ENCODE measurements at regions not wholly inside any gene's neighbourhood (a gene's known extent, or its start where the extent isn't known, plus 50 kb on each side); places are given as distances from the start of the nearest gene placed in this dataset.

- DNase-seq, result no peak
These were observed 113.3 kb upstream of the KIF5B start for GRCh38 chr10:32169556-32169955.

- no peak for DNase-seq
These were observed 111.2 kb upstream of the KIF5B start for GRCh38 chr10:32167450-32167849.

GRCh38 chr10:32166365-32166764, 110.1 kb upstream of the KIF5B start:
- no peak for DNase-seq

GRCh38 chr10:32163762-32164148, 107.5 kb upstream of the KIF5B start:
- no peak for DNase-seq

GRCh38 chr10:32163071-32163761, 107.0 kb upstream of the KIF5B start:
- DNase-seq, result no peak

- DNase-seq, result no peak
These were observed 105.4 kb upstream of the KIF5B start for GRCh38 chr10:32161586-32161985.

GRCh38 chr10:32160864-32161263, 104.6 kb upstream of the KIF5B start:
- DNase-seq, result no peak

GRCh38 chr10:32159264-32159663, 103.0 kb upstream of the KIF5B start:
- no peak for DNase-seq

GRCh38 chr10:32156031-32156495, 99.8 kb upstream of the KIF5B start:
- no peak for DNase-seq

- DNase-seq, result no peak
These were observed 98.9 kb upstream of the KIF5B start for GRCh38 chr10:32155075-32155516.

GRCh38 chr10:32153931-32154330, 97.7 kb upstream of the KIF5B start:
- no peak for DNase-seq

- no peak for DNase-seq
These were observed 97.0 kb upstream of the KIF5B start for GRCh38 chr10:32153252-32153651.

- no peak for DNase-seq
These were observed 95.6 kb upstream of the KIF5B start for GRCh38 chr10:32151871-32152270.

- no peak for DNase-seq
These were observed 94.4 kb upstream of the KIF5B start for GRCh38 chr10:32150532-32151101.

GRCh38 chr10:32149252-32149955, 93.2 kb upstream of the KIF5B start:
- peak; percentile 35 for DNase-seq

GRCh38 chr10:32148864-32149251, 92.6 kb upstream of the KIF5B start:
- DNase-seq, result no peak

- no peak for DNase-seq
These were observed 91.5 kb upstream of the KIF5B start for GRCh38 chr10:32147730-32148129.

GRCh38 chr10:32146166-32146565, 89.9 kb upstream of the KIF5B start:
- DNase-seq, result no peak

- DNase-seq, result no peak
These were observed 88.8 kb upstream of the KIF5B start for GRCh38 chr10:32144817-32145688.

GRCh38 chr10:32143302-32143847, 87.2 kb upstream of the KIF5B start:
- no peak for DNase-seq

- no peak for DNase-seq
These were observed 86.4 kb upstream of the KIF5B start for GRCh38 chr10:32142646-32143045.

- no peak for DNase-seq
These were observed 85.0 kb upstream of the KIF5B start for GRCh38 chr10:32141018-32141807.

Data from hematopoietic multipotent progenitor cell treated with erythropoietin and hydrocortisone succinate and interleukin-3 and kit ligand, for 4 days (in vitro differentiated cells).